ENCODE measurements at regions not wholly inside any gene's neighbourhood (a gene's known extent, or its start where the extent isn't known, plus 50 kb on each side); places are given as distances from the start of the nearest gene placed in this dataset.

- no peak for DNase-seq
Measured at GRCh38 chr9:115629879-115630840, 512.2 kb upstream of the TNC start.

DNA sequence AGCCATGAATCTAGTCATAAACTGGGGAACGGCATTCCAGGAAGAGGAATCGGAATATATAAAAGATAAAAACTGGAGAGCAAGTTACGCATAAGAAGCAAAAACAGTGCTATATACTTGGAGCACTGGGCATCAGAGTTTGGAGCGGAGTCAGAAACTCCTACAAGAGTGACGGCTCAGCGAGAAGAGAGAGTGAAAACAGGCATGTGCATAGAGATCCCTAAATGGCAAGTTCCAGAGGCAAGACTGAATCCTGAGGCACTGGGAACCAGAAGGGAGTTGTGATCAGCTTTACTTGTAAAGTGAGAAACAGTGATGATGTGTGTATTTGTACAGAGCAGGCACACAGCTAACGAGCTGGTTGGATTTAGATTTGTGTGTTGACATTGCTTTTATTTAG lies 514.4 kb upstream of the TNC start:
- no peak for DNase-seq

- DNase-seq, result no peak
Measured at GRCh38 chr9:115633104-115633503, 515.1 kb upstream of the TNC start.

GRCh38 chr9:115635680-115636383 lies 517.8 kb upstream of the PAPPA start:
- no peak for DNase-seq

GRCh38 chr9:115636596-115636995 lies 517.0 kb upstream of the PAPPA start:
- no peak for DNase-seq

- no peak for DNase-seq
Measured at GRCh38 chr9:115637661-115638060, 515.9 kb upstream of the PAPPA start.

- no peak for DNase-seq
Measured at GRCh38 chr9:115640887-115641286, 512.7 kb upstream of the PAPPA start.

GRCh38 chr9:115642285-115642684 lies 511.3 kb upstream of the PAPPA start:
- no peak for DNase-seq

GRCh38 chr9:115643948-115644727 lies 509.5 kb upstream of the PAPPA start:
- no peak for DNase-seq

- DNase-seq, result no peak
Measured at GRCh38 chr9:115649991-115650472, 503.6 kb upstream of the PAPPA start.

DNA sequence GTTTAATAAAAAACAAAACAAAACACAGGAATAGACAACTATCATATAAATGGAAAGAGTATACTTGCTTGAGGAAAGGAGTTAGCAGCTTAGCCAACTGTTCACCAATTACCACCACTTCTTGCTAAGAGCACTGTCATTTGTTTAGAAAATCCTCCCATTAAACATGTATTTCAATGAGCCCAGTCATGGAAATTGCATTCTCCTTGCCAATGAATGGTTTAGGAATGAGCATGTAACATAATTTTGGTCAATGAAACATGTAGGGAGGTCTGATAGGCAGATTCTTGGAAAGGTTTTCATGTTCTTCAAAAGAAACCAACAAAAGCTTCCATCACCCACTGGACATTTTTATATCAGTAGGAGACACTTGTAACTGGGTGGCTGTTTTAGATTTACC lies 502.8 kb upstream of the PAPPA start:
- no peak for DNase-seq

GRCh38 chr9:115651461-115651860 lies 502.1 kb upstream of the PAPPA start:
- no peak for DNase-seq

- DNase-seq, result no peak
Measured at GRCh38 chr9:115653171-115653606, 500.4 kb upstream of the PAPPA start.

DNA sequence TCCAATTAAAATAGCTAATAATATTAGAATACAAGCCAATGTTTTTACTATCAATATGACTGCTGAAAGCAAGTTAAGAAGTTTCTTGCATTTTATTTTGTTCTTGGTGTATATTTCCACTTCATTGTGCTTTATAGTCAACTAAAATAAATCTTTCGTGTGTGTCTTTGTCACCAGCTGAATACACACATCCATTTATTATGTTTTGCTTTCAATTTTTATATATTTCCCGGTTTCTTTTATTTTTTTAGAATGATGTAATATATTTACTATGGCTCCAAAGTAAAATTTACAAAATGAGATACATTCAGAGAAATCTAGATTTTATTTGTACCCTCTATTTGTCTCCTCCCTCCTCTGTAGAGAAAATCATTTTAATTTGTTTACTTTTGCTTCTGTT lies 495.9 kb upstream of the PAPPA start:
- no peak for DNase-seq

- no peak for DNase-seq
Measured at GRCh38 chr9:115665519-115665918, 488.1 kb upstream of the PAPPA start.

GRCh38 chr9:115668521-115668920 lies 485.1 kb upstream of the PAPPA start:
- DNase-seq, result no peak

GRCh38 chr9:115671236-115671962 lies 482.2 kb upstream of the PAPPA start:
- DNase-seq, result no peak

- DNase-seq, result no peak
Measured at GRCh38 chr9:115671963-115672305, 481.7 kb upstream of the PAPPA start.

GRCh38 chr9:115672477-115673316 lies 480.9 kb upstream of the PAPPA start:
- no peak for DNase-seq

GRCh38 chr9:115673599-115673998 lies 480.0 kb upstream of the PAPPA start:
- DNase-seq, result no peak

DNA sequence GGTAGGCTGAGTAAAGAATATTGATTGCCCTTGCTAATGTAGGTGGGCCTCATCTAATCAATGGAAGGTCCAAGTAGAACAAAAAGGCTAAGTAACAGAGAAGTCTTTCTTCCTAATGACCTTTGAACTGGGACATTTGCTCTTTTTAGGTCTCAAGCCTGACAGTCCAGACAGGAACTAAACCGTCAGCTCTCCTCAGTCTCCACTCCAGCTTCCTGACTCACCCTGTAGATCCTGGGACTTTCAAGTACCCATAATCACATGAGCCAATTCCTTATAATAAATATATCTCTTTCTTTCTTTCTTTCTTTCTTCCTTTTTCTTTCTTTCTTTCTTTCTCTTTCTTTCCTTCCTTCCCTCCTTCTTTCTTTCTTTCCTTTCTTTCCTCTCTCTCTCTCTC lies 479.5 kb upstream of the PAPPA start:
- DNase-seq, result no peak

- DNase-seq, result no peak
Measured at GRCh38 chr9:115675834-115676233, 477.8 kb upstream of the PAPPA start.
